GM12878 (cell line): ENCODE measurements at regions not wholly inside any gene's neighbourhood (a gene's known extent, or its start where the extent isn't known, plus 50 kb on each side); places are given as distances from the start of the nearest gene placed in this dataset.

Experiments used
- ATAC-seq: fragments of 200-7000 bp; cut with Tn5 transposase; 3 replicates; pipeline ENCODE4 v1.9.1; 2020; ENCODE audit warnings: mild to moderate bottlenecking, moderate library complexity
- BruUV-seq: library from RNA; stranded (reverse); fragments of 400-500 nt; replicated peaks from 2 replicates; lab custom pipeline; 2021; lab: Mats Ljungman, UMichigan
- CTCF ChIA-PET: fragments of 300-600 bp; sonication (Branson Sonifier 250); formaldehyde crosslinking; extraction: SDS; loops from one replicate; lab custom pipeline; 2021; ENCODE audit warnings: inconsistent platforms; lab: Yijun Ruan, JAX
- POLR2A ChIA-PET: fragments of 350-600 bp; formaldehyde crosslinking; extraction: SDS; loops from one replicate; lab custom pipeline; 2021; ENCODE audit warnings: inconsistent platforms; lab: Charles Lee
- RAD21 ChIA-PET: fragments of 300-600 bp; sonication (Branson Sonifier 250); formaldehyde crosslinking; loops from one replicate; lab custom pipeline; 2023; ENCODE audit warnings: antibody characterized with exemption; ENCODE audit not compliant: unreplicated experiment; lab: Charles Lee
- SMC1A ChIA-PET: fragments of 300-600 bp; sonication (Branson Sonifier 250); formaldehyde crosslinking; loops from one replicate; lab custom pipeline; 2023; ENCODE audit not compliant: unreplicated experiment, uncharacterized antibody; lab: Charles Lee
- DNase-seq: peaks from one replicate; pipeline ENCODE4 v3.0.0-alpha.2; 2011; ENCODE audit warnings: low read depth, low spot score
- FAIRE-seq: peaks from 3 replicates; lab custom pipeline; 2011; peaks lifted over from hg19 to GRCh38; lab: Jason Lieb, UNC
- H2AFZ ChIP-seq: 2 replicates; pipeline ENCODE4 v1.6.0; 2011; ENCODE audit warnings: low read depth, low read length, control low read depth; ENCODE audit not compliant: control insufficient read depth
- H3K27ac ChIP-seq: 2 replicates; pipeline ENCODE4 v1.5.1; 2011; ENCODE audit warnings: control low read depth; ENCODE audit not compliant: control insufficient read depth, insufficient read depth
- H3K27me3 ChIP-seq, 2 experiments: replicated peaks in 1 of 2; 2 replicates each; pipeline versions ENCODE4 v1.6.0 to v1.6.1; 2011; ENCODE audit warnings: low read length in 1 of 2; ENCODE audit not compliant: control insufficient read depth in 2 of 2, insufficient read depth in 2 of 2
- H3K36me3 ChIP-seq, 2 experiments: 2 replicates each; pipeline ENCODE4 v1.5.1; 2011; ENCODE audit warnings: low read length in 1 of 2; ENCODE audit not compliant: control insufficient read depth in 2 of 2, insufficient read depth in 2 of 2
- H3K4me1 ChIP-seq: 2 replicates; pipeline ENCODE4 v1.6.1; 2011; ENCODE audit warnings: mild to moderate bottlenecking, low read length, moderate library complexity, mixed read lengths; ENCODE audit not compliant: control insufficient read depth, insufficient read depth
- H3K4me2 ChIP-seq: 2 replicates; pipeline ENCODE4 v1.6.0; 2011; ENCODE audit warnings: control low read depth; ENCODE audit not compliant: control insufficient read depth, insufficient read depth
- H3K4me3 ChIP-seq: fragments of 200-600 bp; sonication (generic); 2 replicates; pipeline ENCODE4 v1.5.1; 2016
- H3K79me2 ChIP-seq: 2 replicates; pipeline ENCODE4 v1.6.0; 2011; ENCODE audit warnings: low read length; ENCODE audit not compliant: control insufficient read depth, insufficient read depth
- H3K9ac ChIP-seq: 2 replicates; pipeline ENCODE4 v1.8.0; 2011; ENCODE audit warnings: low read length, control low read depth, mixed read lengths; ENCODE audit not compliant: control insufficient read depth, insufficient read depth
- H3K9me3 ChIP-seq: replicated peaks from 3 replicates; pipeline ENCODE4 v1.5.1; 2011; ENCODE audit warnings: mild to moderate bottlenecking, low read length; ENCODE audit not compliant: control insufficient read depth, insufficient read depth
- H4K20me1 ChIP-seq: 2 replicates; pipeline ENCODE4 v1.6.0; 2011; ENCODE audit not compliant: control insufficient read depth, insufficient read depth
- ATF7 ChIP-seq: fragments of 450-650 bp; IDR thresholded peaks from 2 replicates; pipeline ENCODE4 v1.6.1; 2016; ENCODE audit warnings: low read depth, mild to moderate bottlenecking
- CHD1 ChIP-seq: IDR thresholded peaks from 2 replicates; pipeline ENCODE4 v1.6.1; 2012; ENCODE audit warnings: low read depth, low read length, improper control_type of control experiment
- SUZ12 ChIP-seq: fragments of 200-600 bp; sonication (generic); IDR thresholded peaks from one replicate; pipeline ENCODE4 v1.6.1; 2018; ENCODE audit warnings: antibody characterized with exemption, mild to moderate bottlenecking; ENCODE audit not compliant: unreplicated experiment
- WGBS: methylation state at CpG from one replicate; pipeline ENCODE4 v1.1.6; 2016; ENCODE audit warnings: low lambda C conversion rate; ENCODE audit not compliant: insufficient replicate concordance, insufficient coverage; ENCODE audit errors: missing lambda C conversion rate; 5-methylcytosine and 5-hydroxymethylcytosine counted together
- in situ Hi-C: fragments of 300-500 bp; cut with MboI; formaldehyde crosslinking; loops from 9 replicates; pipeline ENCODE4 v1.14.3; 2018; ENCODE audit warnings: mixed read lengths
- intact Hi-C: fragments of 100-400 bp; cut with micrococcal nuclease; formaldehyde crosslinking; loops from one replicate; pipeline ENCODE4 v1.14.2; 2022; ENCODE audit not compliant: unreplicated experiment
- TF ChIP-seq, protein P1 (sequence below): fragments of 450-650 bp; formaldehyde crosslinking; IDR thresholded peaks from 2 replicates; pipeline ENCODE4 v1.4.0; 2020; ENCODE audit warnings: mild to moderate bottlenecking, moderate library complexity
- TF ChIP-seq, protein P2 (sequence below): fragments of 450-650 bp; IDR thresholded peaks from 2 replicates; pipeline ENCODE4 v1.6.1; 2017; ENCODE audit warnings: mild to moderate bottlenecking, moderate library complexity
- TF ChIP-seq, protein P3 (sequence below): fragments of 450-650 bp; IDR thresholded peaks from 2 replicates; pipeline ENCODE4 v1.6.1; 2017; ENCODE audit warnings: antibody characterized with exemption, mild to moderate bottlenecking, moderate library complexity
- TF ChIP-seq, protein P4 (sequence below): fragments of 450-650 bp; IDR thresholded peaks from 2 replicates; pipeline ENCODE4 v1.6.1; 2016; ENCODE audit warnings: mild to moderate bottlenecking, moderate library complexity, borderline replicate concordance

DNA sequence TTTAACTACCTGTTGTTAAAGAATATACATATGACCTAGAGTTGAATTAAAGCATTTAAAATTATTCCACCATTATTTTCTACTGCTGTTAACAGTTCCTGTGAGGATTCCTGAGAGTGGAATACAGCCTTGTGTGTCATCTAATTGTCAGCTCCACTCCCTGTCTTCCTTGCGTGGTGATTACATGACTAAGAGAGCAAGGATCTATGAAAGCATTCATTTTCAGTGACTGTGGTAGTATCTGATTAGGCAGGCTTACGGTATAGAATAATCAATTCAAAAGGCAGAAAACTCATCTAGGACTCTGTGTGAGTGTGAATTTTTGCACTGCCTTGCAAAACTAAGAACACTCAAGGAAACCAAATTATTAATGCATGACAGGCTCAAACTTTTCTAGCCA is 577.8 kb downstream of the SH3BGRL start (continued):
- TF ChIP-seq, protein P1, sequence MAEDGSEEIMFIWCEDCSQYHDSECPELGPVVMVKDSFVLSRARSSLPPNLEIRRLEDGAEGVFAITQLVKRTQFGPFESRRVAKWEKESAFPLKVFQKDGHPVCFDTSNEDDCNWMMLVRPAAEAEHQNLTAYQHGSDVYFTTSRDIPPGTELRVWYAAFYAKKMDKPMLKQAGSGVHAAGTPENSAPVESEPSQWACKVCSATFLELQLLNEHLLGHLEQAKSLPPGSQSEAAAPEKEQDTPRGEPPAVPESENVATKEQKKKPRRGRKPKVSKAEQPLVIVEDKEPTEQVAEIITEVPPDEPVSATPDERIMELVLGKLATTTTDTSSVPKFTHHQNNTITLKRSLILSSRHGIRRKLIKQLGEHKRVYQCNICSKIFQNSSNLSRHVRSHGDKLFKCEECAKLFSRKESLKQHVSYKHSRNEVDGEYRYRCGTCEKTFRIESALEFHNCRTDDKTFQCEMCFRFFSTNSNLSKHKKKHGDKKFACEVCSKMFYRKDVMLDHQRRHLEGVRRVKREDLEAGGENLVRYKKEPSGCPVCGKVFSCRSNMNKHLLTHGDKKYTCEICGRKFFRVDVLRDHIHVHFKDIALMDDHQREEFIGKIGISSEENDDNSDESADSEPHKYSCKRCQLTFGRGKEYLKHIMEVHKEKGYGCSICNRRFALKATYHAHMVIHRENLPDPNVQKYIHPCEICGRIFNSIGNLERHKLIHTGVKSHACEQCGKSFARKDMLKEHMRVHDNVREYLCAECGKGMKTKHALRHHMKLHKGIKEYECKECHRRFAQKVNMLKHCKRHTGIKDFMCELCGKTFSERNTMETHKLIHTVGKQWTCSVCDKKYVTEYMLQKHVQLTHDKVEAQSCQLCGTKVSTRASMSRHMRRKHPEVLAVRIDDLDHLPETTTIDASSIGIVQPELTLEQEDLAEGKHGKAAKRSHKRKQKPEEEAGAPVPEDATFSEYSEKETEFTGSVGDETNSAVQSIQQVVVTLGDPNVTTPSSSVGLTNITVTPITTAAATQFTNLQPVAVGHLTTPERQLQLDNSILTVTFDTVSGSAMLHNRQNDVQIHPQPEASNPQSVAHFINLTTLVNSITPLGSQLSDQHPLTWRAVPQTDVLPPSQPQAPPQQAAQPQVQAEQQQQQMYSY (CRISPR knock-in tag) = no peak
- TF ChIP-seq, protein P2, sequence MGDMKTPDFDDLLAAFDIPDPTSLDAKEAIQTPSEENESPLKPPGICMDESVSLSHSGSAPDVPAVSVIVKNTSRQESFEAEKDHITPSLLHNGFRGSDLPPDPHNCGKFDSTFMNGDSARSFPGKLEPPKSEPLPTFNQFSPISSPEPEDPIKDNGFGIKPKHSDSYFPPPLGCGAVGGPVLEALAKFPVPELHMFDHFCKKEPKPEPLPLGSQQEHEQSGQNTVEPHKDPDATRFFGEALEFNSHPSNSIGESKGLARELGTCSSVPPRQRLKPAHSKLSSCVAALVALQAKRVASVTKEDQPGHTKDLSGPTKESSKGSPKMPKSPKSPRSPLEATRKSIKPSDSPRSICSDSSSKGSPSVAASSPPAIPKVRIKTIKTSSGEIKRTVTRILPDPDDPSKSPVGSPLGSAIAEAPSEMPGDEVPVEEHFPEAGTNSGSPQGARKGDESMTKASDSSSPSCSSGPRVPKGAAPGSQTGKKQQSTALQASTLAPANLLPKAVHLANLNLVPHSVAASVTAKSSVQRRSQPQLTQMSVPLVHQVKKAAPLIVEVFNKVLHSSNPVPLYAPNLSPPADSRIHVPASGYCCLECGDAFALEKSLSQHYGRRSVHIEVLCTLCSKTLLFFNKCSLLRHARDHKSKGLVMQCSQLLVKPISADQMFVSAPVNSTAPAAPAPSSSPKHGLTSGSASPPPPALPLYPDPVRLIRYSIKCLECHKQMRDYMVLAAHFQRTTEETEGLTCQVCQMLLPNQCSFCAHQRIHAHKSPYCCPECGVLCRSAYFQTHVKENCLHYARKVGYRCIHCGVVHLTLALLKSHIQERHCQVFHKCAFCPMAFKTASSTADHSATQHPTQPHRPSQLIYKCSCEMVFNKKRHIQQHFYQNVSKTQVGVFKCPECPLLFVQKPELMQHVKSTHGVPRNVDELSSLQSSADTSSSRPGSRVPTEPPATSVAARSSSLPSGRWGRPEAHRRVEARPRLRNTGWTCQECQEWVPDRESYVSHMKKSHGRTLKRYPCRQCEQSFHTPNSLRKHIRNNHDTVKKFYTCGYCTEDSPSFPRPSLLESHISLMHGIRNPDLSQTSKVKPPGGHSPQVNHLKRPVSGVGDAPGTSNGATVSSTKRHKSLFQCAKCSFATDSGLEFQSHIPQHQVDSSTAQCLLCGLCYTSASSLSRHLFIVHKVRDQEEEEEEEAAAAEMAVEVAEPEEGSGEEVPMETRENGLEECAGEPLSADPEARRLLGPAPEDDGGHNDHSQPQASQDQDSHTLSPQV = no peak
- no peak for TF ChIP-seq SUZ12

DNA sequence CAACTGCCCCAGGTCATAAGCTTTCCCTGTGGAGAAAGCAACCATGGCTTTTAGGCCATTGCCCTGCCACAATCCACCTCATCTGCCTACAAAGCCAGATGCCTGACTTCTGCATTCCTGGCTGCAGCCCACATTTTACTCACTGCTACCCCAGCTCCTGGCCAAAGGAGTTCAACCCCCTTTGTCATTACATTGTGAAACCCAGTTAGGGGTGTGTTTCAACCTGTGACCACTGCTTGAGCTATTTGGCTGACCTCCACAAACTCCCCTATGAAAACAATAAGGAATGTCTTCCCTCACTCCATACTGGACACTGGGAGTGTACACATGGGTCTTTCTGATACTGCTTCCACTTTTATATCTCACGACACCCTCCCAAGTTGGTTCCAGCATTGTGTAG is 589.2 kb downstream of the SH3BGRL start:
- in situ Hi-C loops = no loop called here
- BruUV-seq = no TSS peak
- intact Hi-C loops = no loop called here
- TF ChIP-seq, protein P3, sequence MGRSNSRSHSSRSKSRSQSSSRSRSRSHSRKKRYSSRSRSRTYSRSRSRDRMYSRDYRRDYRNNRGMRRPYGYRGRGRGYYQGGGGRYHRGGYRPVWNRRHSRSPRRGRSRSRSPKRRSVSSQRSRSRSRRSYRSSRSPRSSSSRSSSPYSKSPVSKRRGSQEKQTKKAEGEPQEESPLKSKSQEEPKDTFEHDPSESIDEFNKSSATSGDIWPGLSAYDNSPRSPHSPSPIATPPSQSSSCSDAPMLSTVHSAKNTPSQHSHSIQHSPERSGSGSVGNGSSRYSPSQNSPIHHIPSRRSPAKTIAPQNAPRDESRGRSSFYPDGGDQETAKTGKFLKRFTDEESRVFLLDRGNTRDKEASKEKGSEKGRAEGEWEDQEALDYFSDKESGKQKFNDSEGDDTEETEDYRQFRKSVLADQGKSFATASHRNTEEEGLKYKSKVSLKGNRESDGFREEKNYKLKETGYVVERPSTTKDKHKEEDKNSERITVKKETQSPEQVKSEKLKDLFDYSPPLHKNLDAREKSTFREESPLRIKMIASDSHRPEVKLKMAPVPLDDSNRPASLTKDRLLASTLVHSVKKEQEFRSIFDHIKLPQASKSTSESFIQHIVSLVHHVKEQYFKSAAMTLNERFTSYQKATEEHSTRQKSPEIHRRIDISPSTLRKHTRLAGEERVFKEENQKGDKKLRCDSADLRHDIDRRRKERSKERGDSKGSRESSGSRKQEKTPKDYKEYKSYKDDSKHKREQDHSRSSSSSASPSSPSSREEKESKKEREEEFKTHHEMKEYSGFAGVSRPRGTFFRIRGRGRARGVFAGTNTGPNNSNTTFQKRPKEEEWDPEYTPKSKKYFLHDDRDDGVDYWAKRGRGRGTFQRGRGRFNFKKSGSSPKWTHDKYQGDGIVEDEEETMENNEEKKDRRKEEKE = no peak
- TF ChIP-seq ATF7 (no peak), CHD1 (no peak)
- TF ChIP-seq, protein P4, sequence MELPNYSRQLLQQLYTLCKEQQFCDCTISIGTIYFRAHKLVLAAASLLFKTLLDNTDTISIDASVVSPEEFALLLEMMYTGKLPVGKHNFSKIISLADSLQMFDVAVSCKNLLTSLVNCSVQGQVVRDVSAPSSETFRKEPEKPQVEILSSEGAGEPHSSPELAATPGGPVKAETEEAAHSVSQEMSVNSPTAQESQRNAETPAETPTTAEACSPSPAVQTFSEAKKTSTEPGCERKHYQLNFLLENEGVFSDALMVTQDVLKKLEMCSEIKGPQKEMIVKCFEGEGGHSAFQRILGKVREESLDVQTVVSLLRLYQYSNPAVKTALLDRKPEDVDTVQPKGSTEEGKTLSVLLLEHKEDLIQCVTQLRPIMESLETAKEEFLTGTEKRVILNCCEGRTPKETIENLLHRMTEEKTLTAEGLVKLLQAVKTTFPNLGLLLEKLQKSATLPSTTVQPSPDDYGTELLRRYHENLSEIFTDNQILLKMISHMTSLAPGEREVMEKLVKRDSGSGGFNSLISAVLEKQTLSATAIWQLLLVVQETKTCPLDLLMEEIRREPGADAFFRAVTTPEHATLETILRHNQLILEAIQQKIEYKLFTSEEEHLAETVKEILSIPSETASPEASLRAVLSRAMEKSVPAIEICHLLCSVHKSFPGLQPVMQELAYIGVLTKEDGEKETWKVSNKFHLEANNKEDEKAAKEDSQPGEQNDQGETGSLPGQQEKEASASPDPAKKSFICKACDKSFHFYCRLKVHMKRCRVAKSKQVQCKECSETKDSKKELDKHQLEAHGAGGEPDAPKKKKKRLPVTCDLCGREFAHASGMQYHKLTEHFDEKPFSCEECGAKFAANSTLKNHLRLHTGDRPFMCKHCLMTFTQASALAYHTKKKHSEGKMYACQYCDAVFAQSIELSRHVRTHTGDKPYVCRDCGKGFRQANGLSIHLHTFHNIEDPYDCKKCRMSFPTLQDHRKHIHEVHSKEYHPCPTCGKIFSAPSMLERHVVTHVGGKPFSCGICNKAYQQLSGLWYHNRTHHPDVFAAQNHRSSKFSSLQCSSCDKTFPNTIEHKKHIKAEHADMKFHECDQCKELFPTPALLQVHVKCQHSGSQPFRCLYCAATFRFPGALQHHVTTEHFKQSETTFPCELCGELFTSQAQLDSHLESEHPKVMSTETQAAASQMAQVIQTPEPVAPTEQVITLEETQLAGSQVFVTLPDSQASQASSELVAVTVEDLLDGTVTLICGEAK = no peak

More for the DNA sequence above, 589.2 kb downstream of the SH3BGRL start:
- FAIRE-seq (no peak), DNase-seq (no peak), ATAC-seq (no peak)
- Histone ChIP-seq H3K9me3 (no peaks in the 10 kb centered on the region), H3K4me2 (no peak overlapping the region), H3K79me2 (no peaks in the 10 kb centered on the region), H3K27me3 (no peaks in the 10 kb centered on the region), H3K9ac (no peak overlapping the region), H3K4me3 (no peak overlapping the region), H2AFZ (no peak overlapping the region), H4K20me1 (no peaks in the 10 kb centered on the region), H3K27ac (no peak overlapping the region), H3K36me3 (no peaks in the 10 kb centered on the region), H3K4me1 (no peaks in the 10 kb centered on the region)
- 0% methylated on average over 1 of the region's 1 CpG for WGBS
- CTCF ChIA-PET = interaction anchor here (0.5 kb wide), 1 partner anchor 7 kb away, joined by 3 read pairs; no protein-coding TSS in a partner anchor
- SMC1A ChIA-PET = no interaction called here
- RAD21 ChIA-PET = no interaction called here
- POLR2A ChIA-PET = no interaction called here
